Osteocyte (in vitro differentiated cells): ENCODE measurements at regions not wholly inside any gene's neighbourhood (a gene's known extent, or its start where the extent isn't known, plus 50 kb on each side); places are given as distances from the start of the nearest gene placed in this dataset.
A peak's percentile ranks its signal among the peaks of the same experiment; 100 is the strongest.

Experiments used
- DNase-seq: peaks from one replicate; pipeline ENCODE4 v3.0.0; 2021; ENCODE audit warnings: mixed read lengths; ENCODE audit not compliant: unreplicated experiment; ENCODE audit errors: extremely low spot score
- H3K27ac Mint-ChIP-seq: one replicate; pipeline ENCODE4 v1.8.0; 2021; ENCODE audit warnings: mild to moderate bottlenecking, mixed read lengths; ENCODE audit not compliant: unreplicated experiment
- H3K27me3 Mint-ChIP-seq: one replicate; pipeline ENCODE4 v1.8.0; 2021; ENCODE audit warnings: mixed read lengths; ENCODE audit not compliant: unreplicated experiment
- H3K36me3 Mint-ChIP-seq: one replicate; pipeline ENCODE4 v1.8.0; 2021; ENCODE audit warnings: mixed read lengths; ENCODE audit not compliant: unreplicated experiment
- H3K4me1 Mint-ChIP-seq: one replicate; pipeline ENCODE4 v1.8.0; 2021; ENCODE audit warnings: mixed read lengths; ENCODE audit not compliant: unreplicated experiment
- H3K4me3 Mint-ChIP-seq: one replicate; pipeline ENCODE4 v1.8.0; 2021; ENCODE audit warnings: mild to moderate bottlenecking, moderate library complexity, mixed read lengths; ENCODE audit not compliant: unreplicated experiment
- H3K9me3 Mint-ChIP-seq: one replicate; pipeline ENCODE4 v1.8.0; 2021; ENCODE audit warnings: mixed read lengths; ENCODE audit not compliant: unreplicated experiment
- TF ChIP-seq, protein P1 (sequence below): fragments of 200-600 bp; sonication (generic); IDR thresholded peaks from 2 replicates; pipeline ENCODE4 v1.5.0; 2021; ENCODE audit warnings: antibody characterized with exemption, mild to moderate bottlenecking, moderate library complexity

DNA sequence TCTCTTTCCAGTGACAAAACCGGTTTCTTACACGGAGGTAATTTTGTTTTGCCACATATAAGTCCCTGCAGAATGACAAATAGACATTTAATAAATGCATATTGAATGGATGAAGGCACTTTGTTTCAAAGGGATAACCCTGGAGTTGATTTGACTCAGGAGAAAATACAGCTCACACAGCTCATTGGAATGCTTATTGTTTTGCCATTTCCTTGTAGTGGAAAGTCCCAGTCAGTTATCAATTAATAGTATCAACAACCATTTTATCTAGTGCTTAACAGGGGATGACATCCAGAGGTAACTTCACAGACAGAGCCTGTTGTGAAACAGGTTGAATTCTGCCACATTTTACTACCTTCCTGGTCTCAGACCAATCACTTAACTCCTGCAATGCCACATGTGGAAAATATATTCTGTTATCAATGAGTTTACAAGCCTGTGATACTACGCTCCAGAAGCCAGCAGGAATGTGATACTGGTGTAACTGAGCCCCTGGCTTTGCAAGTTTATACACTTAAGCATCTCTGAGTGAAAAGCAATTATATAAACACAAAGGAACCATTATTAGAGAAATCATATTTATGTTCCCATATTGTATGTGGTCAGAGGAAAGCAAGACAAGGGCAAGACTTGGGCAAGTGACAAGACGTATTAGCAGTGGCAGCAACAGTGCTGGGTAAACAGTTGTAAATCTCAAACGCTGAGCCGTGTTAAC, 123.1 kb upstream of the ANKRD55 start:
- no peak for DNase-seq
- H3K27me3 Mint-ChIP-seq, result no peaks in the 10 kb centered on the region
- H3K27ac Mint-ChIP-seq, result no peak overlapping the region
- no peak overlapping the region for H3K4me3 Mint-ChIP-seq
- TF ChIP-seq, protein P1, sequence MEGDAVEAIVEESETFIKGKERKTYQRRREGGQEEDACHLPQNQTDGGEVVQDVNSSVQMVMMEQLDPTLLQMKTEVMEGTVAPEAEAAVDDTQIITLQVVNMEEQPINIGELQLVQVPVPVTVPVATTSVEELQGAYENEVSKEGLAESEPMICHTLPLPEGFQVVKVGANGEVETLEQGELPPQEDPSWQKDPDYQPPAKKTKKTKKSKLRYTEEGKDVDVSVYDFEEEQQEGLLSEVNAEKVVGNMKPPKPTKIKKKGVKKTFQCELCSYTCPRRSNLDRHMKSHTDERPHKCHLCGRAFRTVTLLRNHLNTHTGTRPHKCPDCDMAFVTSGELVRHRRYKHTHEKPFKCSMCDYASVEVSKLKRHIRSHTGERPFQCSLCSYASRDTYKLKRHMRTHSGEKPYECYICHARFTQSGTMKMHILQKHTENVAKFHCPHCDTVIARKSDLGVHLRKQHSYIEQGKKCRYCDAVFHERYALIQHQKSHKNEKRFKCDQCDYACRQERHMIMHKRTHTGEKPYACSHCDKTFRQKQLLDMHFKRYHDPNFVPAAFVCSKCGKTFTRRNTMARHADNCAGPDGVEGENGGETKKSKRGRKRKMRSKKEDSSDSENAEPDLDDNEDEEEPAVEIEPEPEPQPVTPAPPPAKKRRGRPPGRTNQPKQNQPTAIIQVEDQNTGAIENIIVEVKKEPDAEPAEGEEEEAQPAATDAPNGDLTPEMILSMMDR, result no peak
- peaks cover 2% of the 10 kb centered on the region for H3K9me3 Mint-ChIP-seq
- no peaks in the 10 kb centered on the region for H3K36me3 Mint-ChIP-seq
- H3K4me1 Mint-ChIP-seq, result peaks cover 35% of the 10 kb centered on the region

DNA sequence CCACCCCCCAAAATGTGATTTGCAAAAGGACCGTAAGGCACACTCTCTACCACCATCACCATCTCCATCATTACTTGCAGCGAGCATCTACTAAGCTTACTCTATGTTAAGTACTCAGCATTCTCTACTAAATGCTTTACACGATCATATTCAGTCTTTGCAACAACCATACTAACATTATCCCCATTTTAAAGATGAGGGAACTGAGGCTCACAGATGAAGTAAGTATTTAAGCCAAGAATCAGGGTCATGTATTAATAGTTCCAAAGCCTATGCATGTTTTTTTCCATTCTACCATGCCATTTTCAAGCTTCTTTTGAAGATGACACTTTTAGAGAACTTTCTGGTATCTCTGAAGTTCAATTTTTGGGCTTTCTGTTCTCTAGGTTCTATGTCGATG, 121.7 kb upstream of the ANKRD55 start:
- no peak for DNase-seq
- Mint-ChIP-seq H3K27me3 (no peaks in the 10 kb centered on the region), H3K27ac (no peak overlapping the region), H3K36me3 (no peaks in the 10 kb centered on the region), H3K4me1 (peaks cover 48% of the 10 kb centered on the region), H3K9me3 (peaks cover 1% of the 10 kb centered on the region), H3K4me3 (no peak overlapping the region)
- TF ChIP-seq, protein P1, result no peak

DNA sequence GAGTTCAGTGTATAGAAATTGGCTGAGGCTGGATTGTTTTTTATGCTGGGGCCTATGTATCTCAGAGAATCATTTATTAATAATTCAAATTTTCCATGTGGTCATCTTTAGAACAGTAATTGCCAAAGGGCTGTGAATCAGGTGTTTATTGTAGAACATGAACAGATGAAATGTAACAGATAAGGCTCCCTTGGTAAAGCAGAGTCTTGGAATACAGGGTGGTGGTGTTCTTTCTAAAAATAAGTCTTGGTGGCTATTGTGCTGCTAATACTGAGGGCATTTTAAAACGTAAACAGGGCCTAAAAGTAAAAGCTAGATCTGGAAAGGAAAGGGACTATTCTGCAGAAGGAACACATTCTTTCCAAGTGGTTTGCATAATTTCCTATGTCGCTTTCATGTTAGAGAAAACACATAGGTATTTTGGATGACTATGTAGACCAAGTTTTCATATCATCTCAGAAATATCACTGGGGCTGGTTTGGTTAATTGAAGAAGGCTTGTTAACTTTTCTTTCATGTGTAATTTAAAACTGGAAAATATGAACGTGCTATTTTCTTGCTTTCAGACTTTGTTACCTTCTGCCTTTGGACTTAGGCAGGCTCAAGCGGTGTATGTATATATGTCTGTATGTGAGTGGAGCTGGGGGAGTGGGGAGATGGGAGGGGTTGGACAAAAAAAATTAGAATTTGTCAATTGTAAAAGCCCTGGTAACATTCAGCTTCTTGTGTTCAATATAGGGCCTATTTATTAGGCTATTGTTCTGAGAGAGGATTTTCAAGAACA, 119.9 kb upstream of the ANKRD55 start:
- TF ChIP-seq, protein P1, result no peak
- DNase-seq, result no peak
- Mint-ChIP-seq H3K36me3 (no peaks in the 10 kb centered on the region), H3K27ac (no peak overlapping the region), H3K4me1 (peaks cover 38% of the 10 kb centered on the region), H3K4me3 (no peak overlapping the region), H3K9me3 (no peaks in the 10 kb centered on the region), H3K27me3 (no peaks in the 10 kb centered on the region)

DNA sequence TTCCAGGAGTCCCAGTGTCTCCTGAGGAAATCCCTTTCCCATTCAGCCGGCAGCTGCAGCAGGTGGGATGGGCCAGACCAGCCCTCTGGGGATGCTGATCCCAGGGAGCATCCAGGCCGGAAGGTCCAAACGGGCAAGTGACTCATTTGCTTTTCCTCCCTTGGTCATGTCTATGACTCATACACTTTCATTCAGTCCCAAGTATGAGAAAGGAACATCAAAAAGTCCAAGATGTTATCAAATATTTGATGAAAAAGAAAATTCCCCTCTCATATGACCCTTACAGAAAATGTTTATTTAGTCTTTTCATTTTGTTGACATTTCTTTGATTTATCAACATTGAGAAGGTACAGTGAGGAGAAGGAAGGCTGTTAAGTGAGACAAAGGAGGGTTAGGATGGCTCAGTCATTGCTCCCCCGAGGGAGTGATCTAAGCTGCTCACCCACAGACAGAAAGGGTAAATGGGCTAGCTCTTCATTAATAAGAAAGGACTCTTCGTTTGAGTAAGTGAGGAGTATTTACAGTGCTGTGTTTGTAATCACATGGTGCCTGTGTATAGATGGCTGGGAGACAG, 117.6 kb upstream of the ANKRD55 start:
- Mint-ChIP-seq H3K4me3 (no peak overlapping the region), H3K27ac (peak overlapping the region; percentile 48), H3K9me3 (no peaks in the 10 kb centered on the region), H3K27me3 (no peaks in the 10 kb centered on the region), H3K36me3 (no peaks in the 10 kb centered on the region), H3K4me1 (peaks cover 35% of the 10 kb centered on the region)
- DNase-seq, result no peak
- TF ChIP-seq, protein P1, result no peak

DNA sequence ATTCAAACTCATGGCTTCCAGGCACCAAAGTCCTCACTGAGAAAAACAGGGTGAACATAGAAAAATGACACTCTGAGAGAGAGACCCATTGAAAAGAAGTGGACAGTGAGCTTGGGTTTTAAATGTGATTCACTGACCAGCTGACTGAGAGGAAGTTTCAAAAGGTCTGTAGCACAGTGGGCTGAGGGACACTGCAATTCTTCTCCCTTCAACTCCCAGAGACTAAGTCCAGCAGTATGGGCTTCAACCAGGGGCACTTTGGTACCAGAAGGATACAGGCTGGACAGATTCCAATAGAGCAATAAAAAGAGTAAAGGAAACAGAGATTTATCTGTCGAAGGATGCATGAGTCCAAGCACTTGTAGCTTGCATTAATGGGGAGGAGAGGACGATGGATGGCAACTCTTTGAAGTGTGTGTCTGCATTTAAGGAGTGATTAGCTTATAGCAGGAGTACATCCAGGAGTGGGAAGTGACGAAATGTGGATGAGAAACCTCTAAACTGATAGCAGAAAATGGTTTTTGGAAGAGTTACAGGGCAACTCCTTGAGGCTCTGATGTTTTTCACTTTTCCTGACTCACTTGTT, 117.0 kb upstream of the ANKRD55 start:
- no peak overlapping the region for H3K4me3 Mint-ChIP-seq
- DNase-seq, result no peak
- peak overlapping the region; percentile 48 for H3K27ac Mint-ChIP-seq

More for the DNA sequence above, 117.0 kb upstream of the ANKRD55 start:
- no peaks in the 10 kb centered on the region for H3K36me3 Mint-ChIP-seq
- TF ChIP-seq, protein P1, result no peak
- no peaks in the 10 kb centered on the region for H3K9me3 Mint-ChIP-seq
- H3K4me1 Mint-ChIP-seq, result peaks cover 35% of the 10 kb centered on the region
- no peaks in the 10 kb centered on the region for H3K27me3 Mint-ChIP-seq
